ENCODE measurements at regions not wholly inside any gene's neighbourhood (a gene's known extent, or its start where the extent isn't known, plus 50 kb on each side); places are given as distances from the start of the nearest gene placed in this dataset.

DNA sequence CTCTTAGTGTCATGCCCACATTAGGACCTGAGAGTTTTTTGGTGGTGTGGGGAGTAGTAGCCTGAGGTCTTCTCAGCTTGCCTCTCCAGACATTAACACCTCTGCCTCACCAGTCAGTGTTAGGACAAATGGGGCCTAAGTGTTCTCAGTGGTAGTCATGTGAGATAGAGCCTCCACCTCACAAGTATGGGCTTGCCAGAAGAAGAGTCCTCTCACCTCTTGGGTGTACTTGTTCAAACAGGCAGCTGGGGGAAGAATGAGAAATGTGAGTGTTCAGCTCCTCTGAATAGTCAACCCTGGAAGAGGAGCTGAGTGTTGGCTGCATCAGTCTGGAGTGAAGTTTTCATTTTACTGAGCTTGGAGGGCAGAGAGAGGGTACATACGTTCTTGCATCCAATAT, 464.6 kb downstream of the POM121L12 start:
- TF ChIP-seq CTCF (IDR thresholded peaks at IDR 0.05; ENCODE audit: insufficient read depth, low read length) (no peak), POLR2AphosphoS5 (IDR thresholded peaks at IDR 0.05; ENCODE audit: low read depth) (no peak), GABPA (IDR thresholded peaks at IDR 0.05; ENCODE audit: low read depth) (no peak), SPI1 (IDR thresholded peaks at IDR 0.05; ENCODE audit: borderline replicate concordance, low read depth) (no peak)
- TF ChIP-seq, protein P1, sequence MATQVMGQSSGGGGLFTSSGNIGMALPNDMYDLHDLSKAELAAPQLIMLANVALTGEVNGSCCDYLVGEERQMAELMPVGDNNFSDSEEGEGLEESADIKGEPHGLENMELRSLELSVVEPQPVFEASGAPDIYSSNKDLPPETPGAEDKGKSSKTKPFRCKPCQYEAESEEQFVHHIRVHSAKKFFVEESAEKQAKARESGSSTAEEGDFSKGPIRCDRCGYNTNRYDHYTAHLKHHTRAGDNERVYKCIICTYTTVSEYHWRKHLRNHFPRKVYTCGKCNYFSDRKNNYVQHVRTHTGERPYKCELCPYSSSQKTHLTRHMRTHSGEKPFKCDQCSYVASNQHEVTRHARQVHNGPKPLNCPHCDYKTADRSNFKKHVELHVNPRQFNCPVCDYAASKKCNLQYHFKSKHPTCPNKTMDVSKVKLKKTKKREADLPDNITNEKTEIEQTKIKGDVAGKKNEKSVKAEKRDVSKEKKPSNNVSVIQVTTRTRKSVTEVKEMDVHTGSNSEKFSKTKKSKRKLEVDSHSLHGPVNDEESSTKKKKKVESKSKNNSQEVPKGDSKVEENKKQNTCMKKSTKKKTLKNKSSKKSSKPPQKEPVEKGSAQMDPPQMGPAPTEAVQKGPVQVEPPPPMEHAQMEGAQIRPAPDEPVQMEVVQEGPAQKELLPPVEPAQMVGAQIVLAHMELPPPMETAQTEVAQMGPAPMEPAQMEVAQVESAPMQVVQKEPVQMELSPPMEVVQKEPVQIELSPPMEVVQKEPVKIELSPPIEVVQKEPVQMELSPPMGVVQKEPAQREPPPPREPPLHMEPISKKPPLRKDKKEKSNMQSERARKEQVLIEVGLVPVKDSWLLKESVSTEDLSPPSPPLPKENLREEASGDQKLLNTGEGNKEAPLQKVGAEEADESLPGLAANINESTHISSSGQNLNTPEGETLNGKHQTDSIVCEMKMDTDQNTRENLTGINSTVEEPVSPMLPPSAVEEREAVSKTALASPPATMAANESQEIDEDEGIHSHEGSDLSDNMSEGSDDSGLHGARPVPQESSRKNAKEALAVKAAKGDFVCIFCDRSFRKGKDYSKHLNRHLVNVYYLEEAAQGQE (IDR thresholded peaks at IDR 0.05; ENCODE audit: insufficient replicate concordance, low read depth): no peak

Data from HL-60 (cell line).